H1 (cell line): ENCODE measurements at regions not wholly inside any gene's neighbourhood (a gene's known extent, or its start where the extent isn't known, plus 50 kb on each side); places are given as distances from the start of the nearest gene placed in this dataset.

ENCODE experiments used
- CTCF ChIA-PET: fragments of 300-600 bp; sonication (Branson Sonifier 250); formaldehyde crosslinking; loops from one replicate; lab custom pipeline; 2021; ENCODE audit not compliant: partially characterized antibody; lab: Charles Lee
- POLR2A ChIA-PET: fragments of 300-600 bp; sonication (Branson Sonifier 250); formaldehyde crosslinking; loops from one replicate; lab custom pipeline; 2021; ENCODE audit warnings: inconsistent platforms; ENCODE audit not compliant: partially characterized antibody; lab: Charles Lee
- DNase-seq, 2 experiments: peaks; one replicate each; pipeline versions ENCODE4 v3.0.0 to v3.0.0-alpha.2; 2010 to 2022; ENCODE audit warnings: low spot score in 2 of 2, low read depth in 1 of 2, mixed read lengths in 1 of 2
- FAIRE-seq: peaks from 2 replicates; lab custom pipeline; 2011; peaks lifted over from hg19 to GRCh38; lab: Jason Lieb, UNC
- H2AFZ ChIP-seq: 2 replicates; pipeline ENCODE4 v1.8.1; 2012; ENCODE audit warnings: low read length, inconsistent platforms
- H2AK5ac ChIP-seq: 2 replicates; pipeline ENCODE4 v1.6.1; 2013; ENCODE audit warnings: low read depth, low read length
- H2BK120ac ChIP-seq: replicated peaks from 2 replicates; pipeline ENCODE3; 2013; ENCODE audit warnings: low read depth, low read length, inconsistent platforms
- H2BK12ac ChIP-seq: 2 replicates; pipeline ENCODE4 v1.6.1; 2013; ENCODE audit warnings: low read depth, low read length
- H2BK15ac ChIP-seq: 2 replicates; pipeline ENCODE4 v1.6.1; 2013; ENCODE audit warnings: low read length
- H2BK20ac ChIP-seq: 2 replicates; pipeline ENCODE4 v1.6.1; 2013; ENCODE audit warnings: low read length
- H2BK5ac ChIP-seq: 2 replicates; pipeline ENCODE4 v1.6.1; 2013; ENCODE audit warnings: low read depth, low read length
- H3K14ac ChIP-seq: 2 replicates; pipeline ENCODE4 v1.6.1; 2013; ENCODE audit warnings: inconsistent platforms; ENCODE audit not compliant: insufficient read length
- H3K18ac ChIP-seq: 2 replicates; pipeline ENCODE4 v1.6.1; 2013; ENCODE audit warnings: low read length; ENCODE audit errors: extremely low read depth
- H3K23ac ChIP-seq: 2 replicates; pipeline ENCODE4 v1.6.1; 2013; ENCODE audit warnings: inconsistent platforms; ENCODE audit not compliant: insufficient read length
- H3K23me2 ChIP-seq: 2 replicates; pipeline ENCODE4 v1.6.1; 2013; ENCODE audit warnings: low read depth, low read length
- H3K27ac ChIP-seq: 2 replicates; pipeline ENCODE4 v1.6.1; 2011; ENCODE audit warnings: low read depth, low read length, inconsistent platforms
- H3K27me3 ChIP-seq, 4 experiments: replicated peaks in 1 of 4; 1 replicate in 1 of 4; 2 replicates in 3 of 4; pipeline versions ENCODE4 v1.6.1 to v1.8.1; 2011 to 2013; ENCODE audit warnings: low read length in 3 of 4, mild to moderate bottlenecking in 3 of 4, inconsistent platforms in 2 of 4, mixed read lengths in 2 of 4, moderate library complexity in 1 of 4; ENCODE audit not compliant: control insufficient read depth in 3 of 4, insufficient read depth in 3 of 4; ENCODE audit errors: extremely low read depth in 1 of 4
- H3K36me3 ChIP-seq, 4 experiments: 2 replicates each; pipeline versions ENCODE4 v1.6.1 to v1.8.1; 2011 to 2013; ENCODE audit warnings: mild to moderate bottlenecking in 4 of 4, low read length in 3 of 4, moderate library complexity in 2 of 4, control low read depth in 1 of 4, inconsistent platforms in 1 of 4; ENCODE audit not compliant: insufficient read depth in 4 of 4, control insufficient read depth in 2 of 4
- H3K4ac ChIP-seq: replicated peaks from 2 replicates; pipeline ENCODE3; 2013; ENCODE audit warnings: low read length, low read depth, mixed read lengths, inconsistent platforms; ENCODE audit not compliant: insufficient read length
- H3K4me1 ChIP-seq, 4 experiments: replicated peaks in 1 of 4; 1 replicate in 1 of 4; 2 replicates in 3 of 4; pipeline versions ENCODE4 v1.6.1 to v1.8.1; 2011 to 2013; ENCODE audit warnings: low read length in 3 of 4, inconsistent platforms in 2 of 4, mixed read lengths in 1 of 4; ENCODE audit not compliant: insufficient read depth in 4 of 4, control insufficient read depth in 3 of 4
- H3K4me2 ChIP-seq, 2 experiments: 2 replicates each; pipeline versions ENCODE4 v1.6.1 to v1.8.1; 2011 to 2013; ENCODE audit warnings: low read depth in 2 of 2, low read length in 2 of 2, control low read depth in 1 of 2, inconsistent platforms in 1 of 2, mild to moderate bottlenecking in 1 of 2; ENCODE audit not compliant: insufficient read depth in 1 of 2
- H3K4me3 ChIP-seq, 4 experiments: fragments of 200-600, 300-600 bp in 1 of 4; sonication (generic), shearing (Covaris generic), sonication (Bioruptor Twin) in 1 of 4; 2 replicates each; pipeline versions ENCODE4 v1.5.1 to v1.8.1; 2011 to 2016; ENCODE audit warnings: low read length in 4 of 4, low read depth in 3 of 4, control low read depth in 2 of 4, inconsistent platforms in 2 of 4, mild to moderate bottlenecking in 2 of 4, mixed read lengths in 1 of 4, moderate library complexity in 1 of 4; ENCODE audit not compliant: insufficient read depth in 2 of 4; ENCODE audit errors: extremely low read depth in 1 of 4
- H3K56ac ChIP-seq: replicated peaks from 2 replicates; pipeline ENCODE3; 2013; ENCODE audit warnings: low read depth, mild to moderate bottlenecking, mixed read lengths, low read length, inconsistent platforms; ENCODE audit not compliant: insufficient read length
- H3K79me1 ChIP-seq: 2 replicates; pipeline ENCODE4 v1.6.1; 2013; ENCODE audit warnings: low read depth, low read length, control low read depth
- H3K79me2 ChIP-seq, 2 experiments: 2 replicates each; pipeline versions ENCODE4 v1.6.1 to v1.8.1; 2012 to 2013; ENCODE audit warnings: low read length in 2 of 2, mild to moderate bottlenecking in 2 of 2, inconsistent platforms in 1 of 2; ENCODE audit not compliant: insufficient read depth in 2 of 2, control insufficient read depth in 1 of 2
- H3K9ac ChIP-seq, 4 experiments: replicated peaks in 1 of 4; 1 replicate in 1 of 4; 2 replicates in 3 of 4; pipeline versions ENCODE4 v1.6.1 to v1.8.1; 2011 to 2013; ENCODE audit warnings: low read depth in 3 of 4, low read length in 3 of 4, control low read depth in 2 of 4, mild to moderate bottlenecking in 2 of 4, moderate library complexity in 2 of 4, inconsistent platforms in 1 of 4; ENCODE audit errors: extremely low read depth in 1 of 4
- H3K9me3 ChIP-seq, 2 experiments: 2 replicates each; pipeline versions ENCODE4 v1.6.1 to v1.8.1; 2012 to 2013; ENCODE audit warnings: mild to moderate bottlenecking in 2 of 2, moderate library complexity in 2 of 2, control low read depth in 1 of 2, inconsistent platforms in 1 of 2, low read depth in 1 of 2, low read length in 1 of 2, mixed read lengths in 1 of 2; ENCODE audit not compliant: insufficient read depth in 2 of 2
- H4K20me1 ChIP-seq, 2 experiments: replicated peaks in 1 of 2; 2 replicates each; pipeline versions ENCODE3 to v1.8.1; 2011 to 2013; ENCODE audit warnings: inconsistent platforms in 2 of 2, low read length in 2 of 2, mild to moderate bottlenecking in 1 of 2; ENCODE audit not compliant: insufficient read depth in 2 of 2, control insufficient read depth in 1 of 2
- H4K5ac ChIP-seq: 2 replicates; pipeline ENCODE4 v1.6.1; 2013; ENCODE audit warnings: low read length, low read depth, mixed read lengths, inconsistent platforms; ENCODE audit not compliant: insufficient read length
- H4K8ac ChIP-seq: 2 replicates; pipeline ENCODE4 v1.8.0; 2013; ENCODE audit warnings: mild to moderate bottlenecking, moderate library complexity, low read length, inconsistent platforms; ENCODE audit not compliant: insufficient read depth; ENCODE audit errors: extremely low read depth
- H4K91ac ChIP-seq: replicated peaks from 2 replicates; pipeline ENCODE3; 2013; ENCODE audit warnings: low read length, mixed read lengths, inconsistent platforms; ENCODE audit not compliant: insufficient read length
- ASH2L ChIP-seq: fragments of 200-600, 300-600 bp; sonication (generic); IDR thresholded peaks from one replicate; pipeline ENCODE4 v1.7.1; 2017; ENCODE audit warnings: low read length
- BCL11A ChIP-seq, 2 experiments: IDR thresholded peaks; one replicate each; pipeline ENCODE4 v1.6.1; 2011; ENCODE audit warnings: low read depth in 2 of 2, low read length in 2 of 2, mild to moderate bottlenecking in 2 of 2
- CEBPB ChIP-seq: IDR thresholded peaks from 2 replicates; pipeline ENCODE4 v1.6.1; 2012; ENCODE audit warnings: low read depth, low read length
- CHD1 ChIP-seq: IDR thresholded peaks from 2 replicates; pipeline ENCODE4 v1.6.1; 2012; ENCODE audit warnings: low read depth, low read length, improper control_type of control experiment
- CHD2 ChIP-seq: IDR thresholded peaks from 2 replicates; pipeline ENCODE4 v1.6.1; 2012; ENCODE audit warnings: low read length, improper control_type of control experiment
- CTBP2 ChIP-seq: IDR thresholded peaks from 2 replicates; pipeline ENCODE4 v1.7.0; 2011; ENCODE audit warnings: borderline replicate concordance, mild to moderate bottlenecking, moderate library complexity, mixed read lengths, low read length; ENCODE audit not compliant: insufficient read depth, insufficient read length
- GTF2F1 ChIP-seq: IDR thresholded peaks from 2 replicates; pipeline ENCODE4 v1.6.1; 2012; ENCODE audit warnings: low read depth, low read length, improper control_type of control experiment, borderline replicate concordance
- POU5F1 ChIP-seq: IDR thresholded peaks from 2 replicates; pipeline ENCODE4 v1.6.1; 2011; ENCODE audit warnings: low read depth, mild to moderate bottlenecking, low read length, moderate library complexity
- RBBP5 ChIP-seq: IDR thresholded peaks from 2 replicates; pipeline ENCODE4 v1.7.1; 2012; ENCODE audit warnings: low read depth, mild to moderate bottlenecking, inconsistent platforms, low read length, moderate library complexity, borderline replicate concordance
- RXRA ChIP-seq: IDR thresholded peaks from 2 replicates; pipeline ENCODE4 v1.6.1; 2011; ENCODE audit warnings: low read depth, mild to moderate bottlenecking, low read length, moderate library complexity; ENCODE audit not compliant: insufficient read depth
- SIRT6 ChIP-seq: IDR thresholded peaks from one replicate; pipeline ENCODE4 v1.7.1; 2012; ENCODE audit warnings: low read length, inconsistent platforms
- SP2 ChIP-seq: IDR thresholded peaks from 2 replicates; pipeline ENCODE4 v1.6.1; 2012; ENCODE audit warnings: mild to moderate bottlenecking, low read length, inconsistent platforms
- TAF7 ChIP-seq: optimal IDR thresholded peaks from 2 replicates; pipeline ENCODE3; 2011; ENCODE audit warnings: low read depth, mild to moderate bottlenecking, inconsistent platforms, low read length, moderate library complexity, borderline replicate concordance
- TEAD4 ChIP-seq: IDR thresholded peaks from 2 replicates; pipeline ENCODE4 v1.6.1; 2012; ENCODE audit warnings: low read depth, low read length, inconsistent platforms, mixed read lengths
- WGBS, 2 experiments: shearing (Covaris generic) in 1 of 2; methylation state at CpG; one replicate each; pipeline versions ENCODE4 v1.1.6 to v1.1.7; 2013 to 2015; ENCODE audit warnings: low lambda C conversion rate in 2 of 2, mixed read lengths in 2 of 2, inconsistent platforms in 1 of 2, low coverage in 1 of 2, missing lambda C conversion rate in 1 of 2; ENCODE audit not compliant: insufficient replicate concordance in 2 of 2, insufficient coverage in 1 of 2, insufficient read length in 1 of 2; ENCODE audit errors: extremely low coverage in 1 of 2, missing lambda C conversion rate in 1 of 2; 5-methylcytosine and 5-hydroxymethylcytosine counted together
- TF ChIP-seq, protein P1 (sequence below): IDR thresholded peaks from 2 replicates; pipeline ENCODE4 v1.6.1; 2012; ENCODE audit warnings: inconsistent platforms
- TF ChIP-seq, protein P2 (sequence below): IDR thresholded peaks from 2 replicates; pipeline ENCODE4 v1.6.1; 2012; ENCODE audit warnings: inconsistent platforms

DNA sequence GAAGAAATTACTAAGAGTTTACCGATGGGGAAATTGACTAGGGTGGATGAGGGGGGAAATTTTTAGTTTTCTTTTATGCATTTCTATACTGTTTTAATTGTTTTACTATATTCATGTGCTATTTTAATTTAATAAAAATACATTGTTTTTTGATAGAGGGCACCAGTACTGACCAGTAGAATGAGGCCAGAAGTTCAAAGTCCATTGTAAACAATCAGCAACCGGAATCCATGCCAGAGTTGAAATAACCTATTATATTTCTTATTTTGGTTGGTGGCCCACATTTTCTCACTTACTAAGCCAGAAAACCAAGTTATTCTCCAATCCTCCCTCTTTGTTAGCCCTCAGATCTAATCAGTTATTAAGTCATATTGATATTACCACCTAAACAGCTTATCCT lies 595.9 kb downstream of the SMARCA1 start:
- Histone ChIP-seq H2BK5ac (no peak overlapping the region), H3K27ac (no peak overlapping the region), H3K56ac (no peak overlapping the region), H3K36me3 (no peaks in the 10 kb centered on the region), H2BK12ac (no peak overlapping the region), H3K79me2 (no peaks in the 10 kb centered on the region), H2AFZ (no peak overlapping the region), H3K4me2 (no peak overlapping the region), H3K18ac (no peak overlapping the region), H3K14ac (no peak overlapping the region), H2BK20ac (no peak overlapping the region), H3K4ac (no peak overlapping the region), H3K27me3 (no peaks in the 10 kb centered on the region), H4K8ac (no peak overlapping the region), H3K9ac (no peak overlapping the region), H2AK5ac (no peak overlapping the region), H3K79me1 (no peaks in the 10 kb centered on the region), H4K5ac (no peak overlapping the region), H3K23ac (no peak overlapping the region), H3K4me1 (no peaks in the 10 kb centered on the region), H3K23me2 (no peaks in the 10 kb centered on the region), H3K4me3 (no peak overlapping the region), H2BK120ac (no peak overlapping the region), H2BK15ac (no peak overlapping the region), H3K9me3 (no peaks in the 10 kb centered on the region), H4K91ac (no peak overlapping the region), H4K20me1 (no peaks in the 10 kb centered on the region)
- DNase-seq (no peak), FAIRE-seq (no peak)
- ChIA-PET POLR2A (no interaction called here), CTCF (no interaction called here)
- 100% methylated on average over 2 of the region's 2 CpGs; no CpG with 5 or more reads in 1 of the 2 experiments for WGBS, 2 experiments
- TF ChIP-seq TAF7, result no peak
- no peak for TF ChIP-seq TEAD4
- no peak for TF ChIP-seq CHD1
- no peak for TF ChIP-seq CTBP2
- no peak for TF ChIP-seq POU5F1
- no peak for TF ChIP-seq RBBP5
- no peak for TF ChIP-seq CEBPB
- no peak for TF ChIP-seq SIRT6
- no peak for TF ChIP-seq CHD2
- no peak for TF ChIP-seq SP2
- TF ChIP-seq, protein P1, sequence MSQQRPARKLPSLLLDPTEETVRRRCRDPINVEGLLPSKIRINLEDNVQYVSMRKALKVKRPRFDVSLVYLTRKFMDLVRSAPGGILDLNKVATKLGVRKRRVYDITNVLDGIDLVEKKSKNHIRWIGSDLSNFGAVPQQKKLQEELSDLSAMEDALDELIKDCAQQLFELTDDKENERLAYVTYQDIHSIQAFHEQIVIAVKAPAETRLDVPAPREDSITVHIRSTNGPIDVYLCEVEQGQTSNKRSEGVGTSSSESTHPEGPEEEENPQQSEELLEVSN, result no peak
- no peak for TF ChIP-seq RXRA
- TF ChIP-seq, protein P2, sequence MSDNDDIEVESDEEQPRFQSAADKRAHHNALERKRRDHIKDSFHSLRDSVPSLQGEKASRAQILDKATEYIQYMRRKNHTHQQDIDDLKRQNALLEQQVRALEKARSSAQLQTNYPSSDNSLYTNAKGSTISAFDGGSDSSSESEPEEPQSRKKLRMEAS, result no peak
- no peak for TF ChIP-seq GTF2F1
- TF ChIP-seq BCL11A (IDR thresholded peaks at IDR 0.05; ENCODE audit: low read depth in 2 of 2, low read length in 2 of 2), result no peak
- TF ChIP-seq ASH2L, result no peak
